Neural cell (in vitro differentiated cells): ENCODE measurements at regions not wholly inside any gene's neighbourhood (a gene's known extent, or its start where the extent isn't known, plus 50 kb on each side); places are given as distances from the start of the nearest gene placed in this dataset.

Experiments
- H2AFZ ChIP-seq: fragments of 200-600, 300-800 bp; sonication (generic), shearing (Covaris generic); 2 replicates; pipeline ENCODE4 v1.6.0; 2014; ENCODE audit warnings: low read depth, mild to moderate bottlenecking, antibody characterized with exemption, low read length, moderate library complexity
- H3F3A ChIP-seq: fragments of 200-600 bp; shearing (Covaris generic); 2 replicates; pipeline ENCODE4 v1.6.1; 2016; ENCODE audit warnings: mild to moderate bottlenecking, moderate library complexity, mixed read lengths, antibody characterized with exemption, low read length; ENCODE audit not compliant: insufficient read depth, poor library complexity, severe bottlenecking
- H3K27ac ChIP-seq: fragments of 200-600, 300-800 bp; sonication (generic), shearing (Covaris generic); 2 replicates; pipeline ENCODE4 v1.5.1; 2014; ENCODE audit warnings: mild to moderate bottlenecking, low read length, moderate library complexity
- H3K27me3 ChIP-seq: fragments of 300-800, 200-600 bp; sonication (generic), shearing (Covaris generic); 2 replicates; pipeline ENCODE4 v1.6.0; 2014; ENCODE audit warnings: mild to moderate bottlenecking, low read depth, low read length, moderate library complexity; ENCODE audit not compliant: insufficient read depth
- H3K36me3 ChIP-seq: fragments of 300-800, 200-600 bp; sonication (generic), shearing (Covaris generic); 2 replicates; pipeline ENCODE4 v1.5.1; 2014; ENCODE audit warnings: mild to moderate bottlenecking, antibody characterized with exemption, low read length, moderate library complexity; ENCODE audit not compliant: insufficient read depth
- H3K4me2 ChIP-seq: fragments of 300-800, 200-600 bp; sonication (generic), shearing (Covaris generic); 2 replicates; pipeline ENCODE4 v1.6.0; 2014; ENCODE audit warnings: mild to moderate bottlenecking, low read length
- H3K4me3 ChIP-seq: fragments of 300-800, 200-600 bp; sonication (generic), shearing (Covaris generic); 2 replicates; pipeline ENCODE4 v1.5.1; 2014; ENCODE audit warnings: mild to moderate bottlenecking, low read length, moderate library complexity
- H3K79me2 ChIP-seq: fragments of 200-600 bp; shearing (Covaris generic); replicated peaks from 2 replicates; pipeline ENCODE4 v1.6.0; 2014; ENCODE audit warnings: mild to moderate bottlenecking, low read length, moderate library complexity; ENCODE audit not compliant: insufficient read depth
- H3K9ac ChIP-seq: fragments of 300-800, 200-600 bp; sonication (generic), shearing (Covaris generic); 2 replicates; pipeline ENCODE4 v1.6.1; 2016; ENCODE audit warnings: mild to moderate bottlenecking, low read length, mixed read lengths
- H3K9me2 ChIP-seq: fragments of 200-600 bp; shearing (Covaris generic); 2 replicates; pipeline ENCODE4 v1.6.1; 2016; ENCODE audit warnings: mild to moderate bottlenecking, low read length, mixed read lengths; ENCODE audit not compliant: insufficient read depth
- H3K9me3 ChIP-seq: fragments of 200-600, 300-800 bp; sonication (generic), shearing (Covaris generic); 2 replicates; pipeline ENCODE4 v1.6.1; 2016; ENCODE audit warnings: mild to moderate bottlenecking, mixed run types, low read length, moderate library complexity, mixed read lengths
- H4K20me1 ChIP-seq: fragments of 200-600 bp; shearing (Covaris generic); 2 replicates; pipeline ENCODE4 v1.6.1; 2016; ENCODE audit warnings: mild to moderate bottlenecking, mixed run types; ENCODE audit not compliant: insufficient read depth
- EP300 ChIP-seq: fragments of 450-650 bp; conservative IDR thresholded peaks from 2 replicates; pipeline ENCODE4 v1.6.1; 2014; ENCODE audit warnings: antibody characterized with exemption, mild to moderate bottlenecking, moderate library complexity; ENCODE audit not compliant: poor library complexity, severe bottlenecking
- EZH2 ChIP-seq: fragments of 200-600, 300-800 bp; shearing (Covaris generic), sonication (generic); IDR thresholded peaks from 2 replicates; pipeline ENCODE4 v1.6.1; 2014; ENCODE audit warnings: antibody characterized with exemption, low read length, borderline replicate concordance, mild to moderate bottlenecking; ENCODE audit not compliant: insufficient read depth, poor library complexity, severe bottlenecking
- MXI1 ChIP-seq: fragments of 450-650 bp; conservative IDR thresholded peaks from 2 replicates; pipeline ENCODE4 v1.6.1; 2014; ENCODE audit warnings: antibody characterized with exemption, mild to moderate bottlenecking; ENCODE audit not compliant: poor library complexity, severe bottlenecking
- POLR2AphosphoS5 ChIP-seq: IDR thresholded peaks from 2 replicates; pipeline ENCODE4 v1.6.1; 2012
- RAD21 ChIP-seq: fragments of 450-650 bp; conservative IDR thresholded peaks from 2 replicates; pipeline ENCODE4 v1.6.1; 2014; ENCODE audit warnings: antibody characterized with exemption, mild to moderate bottlenecking, moderate library complexity
- SMC3 ChIP-seq: fragments of 450-650 bp; conservative IDR thresholded peaks from 2 replicates; pipeline ENCODE4 v1.6.1; 2014; ENCODE audit warnings: antibody characterized with exemption, mild to moderate bottlenecking, moderate library complexity; ENCODE audit not compliant: poor library complexity
- TAF1 ChIP-seq: IDR thresholded peaks from 2 replicates; pipeline ENCODE4 v1.6.1; 2012; ENCODE audit warnings: low read depth
- TF ChIP-seq, protein P1 (sequence below): fragments of 450-650 bp; IDR thresholded peaks from 2 replicates; pipeline ENCODE4 v1.5.1; 2014; ENCODE audit warnings: antibody characterized with exemption, mild to moderate bottlenecking, moderate library complexity; ENCODE audit not compliant: poor library complexity, severe bottlenecking
- TF ChIP-seq, protein P2 (sequence below): IDR thresholded peaks from 2 replicates; pipeline ENCODE4 v1.6.1; 2012; ENCODE audit warnings: borderline replicate concordance

DNA sequence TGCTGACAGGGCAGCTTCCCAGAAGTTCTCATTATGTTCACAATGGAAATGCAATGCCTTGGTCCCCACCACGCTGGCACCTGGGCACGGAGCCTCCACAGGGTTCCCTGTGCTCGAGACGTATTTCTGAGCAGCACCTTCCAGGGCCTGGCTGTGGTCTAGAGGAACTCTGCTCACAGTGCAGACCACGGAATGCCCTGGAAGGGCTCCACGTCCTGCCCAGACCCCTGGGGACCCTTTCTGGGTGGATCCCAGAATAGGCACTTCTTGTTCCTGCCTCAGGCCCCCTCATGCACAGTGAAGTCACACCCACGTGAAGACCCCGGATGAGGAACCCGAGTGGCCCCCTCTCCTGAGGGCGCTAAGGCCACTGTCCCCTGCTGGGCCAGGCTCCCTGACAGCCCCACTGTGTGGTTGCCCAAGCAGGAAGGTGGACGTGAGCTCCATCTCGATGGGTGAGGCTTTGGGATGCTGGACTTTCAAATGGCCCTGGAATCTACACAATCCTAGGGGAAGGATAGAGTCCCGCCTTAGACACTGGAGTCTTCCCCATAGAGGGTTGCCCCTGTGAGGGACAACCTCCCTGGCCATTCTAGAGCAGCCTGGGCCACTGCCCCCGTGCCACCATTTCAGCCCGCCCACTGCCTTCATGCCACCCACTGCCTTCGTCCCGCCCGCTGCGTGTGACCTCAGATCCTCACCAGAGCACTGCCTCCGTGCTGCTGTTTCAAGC lies 1106.8 kb downstream of the BRD1 start:
- Histone ChIP-seq H3K9me2 (no peaks in the 10 kb centered on the region), H3K27ac (no peak overlapping the region), H3K4me2 (no peak overlapping the region), H3K9ac (no peak overlapping the region), H3F3A (no peaks in the 10 kb centered on the region), H2AFZ (no peak overlapping the region), H3K9me3 (no peaks in the 10 kb centered on the region), H3K27me3 (no peaks in the 10 kb centered on the region), H3K36me3 (no peaks in the 10 kb centered on the region), H3K4me3 (no peak overlapping the region), H4K20me1 (no peaks in the 10 kb centered on the region), H3K79me2 (no peaks in the 10 kb centered on the region)
- TF ChIP-seq EP300 (no peak), POLR2AphosphoS5 (no peak), SMC3 (no peak), TAF1 (no peak), RAD21 (no peak), MXI1 (no peak), EZH2 (no peak)
- TF ChIP-seq, protein P1, sequence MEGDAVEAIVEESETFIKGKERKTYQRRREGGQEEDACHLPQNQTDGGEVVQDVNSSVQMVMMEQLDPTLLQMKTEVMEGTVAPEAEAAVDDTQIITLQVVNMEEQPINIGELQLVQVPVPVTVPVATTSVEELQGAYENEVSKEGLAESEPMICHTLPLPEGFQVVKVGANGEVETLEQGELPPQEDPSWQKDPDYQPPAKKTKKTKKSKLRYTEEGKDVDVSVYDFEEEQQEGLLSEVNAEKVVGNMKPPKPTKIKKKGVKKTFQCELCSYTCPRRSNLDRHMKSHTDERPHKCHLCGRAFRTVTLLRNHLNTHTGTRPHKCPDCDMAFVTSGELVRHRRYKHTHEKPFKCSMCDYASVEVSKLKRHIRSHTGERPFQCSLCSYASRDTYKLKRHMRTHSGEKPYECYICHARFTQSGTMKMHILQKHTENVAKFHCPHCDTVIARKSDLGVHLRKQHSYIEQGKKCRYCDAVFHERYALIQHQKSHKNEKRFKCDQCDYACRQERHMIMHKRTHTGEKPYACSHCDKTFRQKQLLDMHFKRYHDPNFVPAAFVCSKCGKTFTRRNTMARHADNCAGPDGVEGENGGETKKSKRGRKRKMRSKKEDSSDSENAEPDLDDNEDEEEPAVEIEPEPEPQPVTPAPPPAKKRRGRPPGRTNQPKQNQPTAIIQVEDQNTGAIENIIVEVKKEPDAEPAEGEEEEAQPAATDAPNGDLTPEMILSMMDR: no peak
- TF ChIP-seq, protein P2, sequence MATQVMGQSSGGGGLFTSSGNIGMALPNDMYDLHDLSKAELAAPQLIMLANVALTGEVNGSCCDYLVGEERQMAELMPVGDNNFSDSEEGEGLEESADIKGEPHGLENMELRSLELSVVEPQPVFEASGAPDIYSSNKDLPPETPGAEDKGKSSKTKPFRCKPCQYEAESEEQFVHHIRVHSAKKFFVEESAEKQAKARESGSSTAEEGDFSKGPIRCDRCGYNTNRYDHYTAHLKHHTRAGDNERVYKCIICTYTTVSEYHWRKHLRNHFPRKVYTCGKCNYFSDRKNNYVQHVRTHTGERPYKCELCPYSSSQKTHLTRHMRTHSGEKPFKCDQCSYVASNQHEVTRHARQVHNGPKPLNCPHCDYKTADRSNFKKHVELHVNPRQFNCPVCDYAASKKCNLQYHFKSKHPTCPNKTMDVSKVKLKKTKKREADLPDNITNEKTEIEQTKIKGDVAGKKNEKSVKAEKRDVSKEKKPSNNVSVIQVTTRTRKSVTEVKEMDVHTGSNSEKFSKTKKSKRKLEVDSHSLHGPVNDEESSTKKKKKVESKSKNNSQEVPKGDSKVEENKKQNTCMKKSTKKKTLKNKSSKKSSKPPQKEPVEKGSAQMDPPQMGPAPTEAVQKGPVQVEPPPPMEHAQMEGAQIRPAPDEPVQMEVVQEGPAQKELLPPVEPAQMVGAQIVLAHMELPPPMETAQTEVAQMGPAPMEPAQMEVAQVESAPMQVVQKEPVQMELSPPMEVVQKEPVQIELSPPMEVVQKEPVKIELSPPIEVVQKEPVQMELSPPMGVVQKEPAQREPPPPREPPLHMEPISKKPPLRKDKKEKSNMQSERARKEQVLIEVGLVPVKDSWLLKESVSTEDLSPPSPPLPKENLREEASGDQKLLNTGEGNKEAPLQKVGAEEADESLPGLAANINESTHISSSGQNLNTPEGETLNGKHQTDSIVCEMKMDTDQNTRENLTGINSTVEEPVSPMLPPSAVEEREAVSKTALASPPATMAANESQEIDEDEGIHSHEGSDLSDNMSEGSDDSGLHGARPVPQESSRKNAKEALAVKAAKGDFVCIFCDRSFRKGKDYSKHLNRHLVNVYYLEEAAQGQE: no peak

DNA sequence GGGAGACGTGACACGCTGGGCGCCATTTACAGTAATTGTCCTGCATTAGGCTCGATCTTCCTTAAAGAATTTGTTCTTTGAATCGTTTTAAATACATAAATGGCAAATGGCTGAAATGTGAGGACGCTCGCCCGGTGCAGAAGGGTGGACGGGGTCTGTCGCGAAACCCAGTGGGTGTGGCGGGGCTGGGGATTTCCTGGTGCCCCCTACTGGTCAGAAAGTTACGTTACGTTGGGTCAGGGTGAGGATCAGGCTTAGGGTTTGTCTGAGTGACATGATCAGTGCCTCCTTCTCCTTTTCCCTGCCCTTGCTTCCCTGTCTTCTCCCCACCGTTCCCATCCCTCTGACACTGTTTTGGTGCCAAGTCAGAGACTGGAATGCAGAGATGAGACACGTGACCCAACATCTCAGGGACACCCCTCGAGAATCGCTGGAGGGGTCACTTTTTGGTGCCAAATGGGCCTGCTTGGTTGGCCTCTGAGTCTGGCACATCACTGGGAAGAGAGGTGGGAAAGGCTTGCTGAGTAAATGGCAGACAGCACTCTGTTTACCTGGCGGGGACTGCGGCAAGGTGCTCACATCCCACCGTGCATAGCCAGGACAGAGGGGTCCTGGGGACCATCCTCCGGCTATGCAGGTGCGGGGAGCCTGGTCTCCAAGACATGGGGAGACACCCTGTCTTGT lies 1107.6 kb downstream of the BRD1 start:
- Histone ChIP-seq H3K4me3 (no peak overlapping the region), H3K27me3 (no peaks in the 10 kb centered on the region)

More for the DNA sequence above, 1107.6 kb downstream of the BRD1 start:
- Histone ChIP-seq H3K4me2 (no peak overlapping the region), H4K20me1 (no peaks in the 10 kb centered on the region), H3K79me2 (no peaks in the 10 kb centered on the region), H3F3A (no peaks in the 10 kb centered on the region), H3K9me2 (no peaks in the 10 kb centered on the region), H2AFZ (no peak overlapping the region), H3K9ac (no peak overlapping the region), H3K36me3 (no peaks in the 10 kb centered on the region), H3K9me3 (no peaks in the 10 kb centered on the region), H3K27ac (no peak overlapping the region)
- no peak for TF ChIP-seq TAF1
- no peak for TF ChIP-seq MXI1
- TF ChIP-seq, protein P1: peak; percentile 15
